PC-9 (cell line): ENCODE measurements at regions not wholly inside any gene's neighbourhood (a gene's known extent, or its start where the extent isn't known, plus 50 kb on each side); places are given as distances from the start of the nearest gene placed in this dataset.

Experiments used
- BruUV-seq: library from RNA; stranded (reverse); fragments of 400-500 nt; replicated peaks from 2 replicates; lab custom pipeline; 2021; lab: Mats Ljungman, UMichigan
- CTCF ChIA-PET: fragments of 300-600 bp; sonication (Branson Sonifier 250); formaldehyde crosslinking; loops from one replicate; lab custom pipeline; 2022; ENCODE audit warnings: antibody characterized with exemption; lab: Charles Lee
- POLR2A ChIA-PET: fragments of 300-600 bp; sonication (Branson Sonifier 250); formaldehyde crosslinking; loops from one replicate; lab custom pipeline; 2022; ENCODE audit warnings: antibody characterized with exemption; ENCODE audit not compliant: unreplicated experiment; lab: Charles Lee
- DNase-seq, 2 experiments: peaks; one replicate each; pipeline versions ENCODE4 v3.0.0 to v3.0.0-alpha.2; 2015 to 2022; ENCODE audit warnings: mixed read lengths in 1 of 2
- H2AFZ ChIP-seq: fragments of 200-600 bp; sonication (generic); 2 replicates; pipeline ENCODE4 v1.8.1; 2017; ENCODE audit warnings: antibody characterized with exemption
- H3F3A ChIP-seq: fragments of 200-600 bp; sonication (generic); 2 replicates; pipeline ENCODE4 v1.8.1; 2017; ENCODE audit warnings: antibody characterized with exemption, mild to moderate bottlenecking, low read depth; ENCODE audit not compliant: insufficient read depth
- H3K27ac ChIP-seq: fragments of 200-600 bp; sonication (generic); 2 replicates; pipeline ENCODE4 v1.6.1; 2016; ENCODE audit warnings: mixed run types
- H3K27me3 ChIP-seq: fragments of 200-600 bp; sonication (generic); 2 replicates; pipeline ENCODE4 v1.6.1; 2016; ENCODE audit warnings: low read depth, mixed run types; ENCODE audit not compliant: insufficient read depth
- H3K36me3 ChIP-seq: fragments of 200-600 bp; sonication (generic); 2 replicates; pipeline ENCODE4 v1.6.1; 2016; ENCODE audit warnings: low read depth, mixed run types
- H3K4me1 ChIP-seq: fragments of 200-600 bp; sonication (generic); replicated peaks from 2 replicates; pipeline ENCODE4 v1.6.1; 2016; ENCODE audit warnings: mixed run types; ENCODE audit not compliant: insufficient read depth
- H3K4me2 ChIP-seq: fragments of 200-600 bp; sonication (generic); 2 replicates; pipeline ENCODE4 v1.6.1; 2017; ENCODE audit warnings: mixed run types
- H3K4me3 ChIP-seq: fragments of 200-600 bp; sonication (generic); 2 replicates; pipeline ENCODE4 v1.6.1; 2016; ENCODE audit warnings: mixed run types
- H3K79me2 ChIP-seq: fragments of 200-600 bp; sonication (generic); 2 replicates; pipeline ENCODE4 v1.6.1; 2017; ENCODE audit warnings: low read depth, mixed run types
- H3K9me2 ChIP-seq: fragments of 200-600 bp; sonication (generic); 2 replicates; pipeline ENCODE4 v1.8.1; 2017; ENCODE audit warnings: mild to moderate bottlenecking; ENCODE audit not compliant: insufficient read depth
- H3K9me3 ChIP-seq: fragments of 200-600 bp; sonication (generic); 2 replicates; pipeline ENCODE4 v1.8.1; 2016; ENCODE audit warnings: low read depth; ENCODE audit not compliant: insufficient read depth
- H4K20me1 ChIP-seq: fragments of 200-600 bp; sonication (generic); 2 replicates; pipeline ENCODE4 v1.8.1; 2017; ENCODE audit not compliant: insufficient read depth
- EZH2 ChIP-seq: fragments of 200-600 bp; sonication (generic); IDR thresholded peaks from 2 replicates; pipeline ENCODE4 v1.8.0; 2017; ENCODE audit warnings: antibody characterized with exemption, low read depth
- intact Hi-C: fragments of 100-400 bp; cut with micrococcal nuclease; formaldehyde crosslinking; loops from one replicate; pipeline ENCODE4 v1.10.0; 2022; ENCODE audit not compliant: unreplicated experiment
- TF ChIP-seq, protein P1 (sequence below): fragments of 200-600 bp; sonication (generic); conservative IDR thresholded peaks from 2 replicates; pipeline ENCODE4 v1.6.1; 2017; ENCODE audit warnings: mixed run types, antibody characterized with exemption, mild to moderate bottlenecking, moderate library complexity

DNA sequence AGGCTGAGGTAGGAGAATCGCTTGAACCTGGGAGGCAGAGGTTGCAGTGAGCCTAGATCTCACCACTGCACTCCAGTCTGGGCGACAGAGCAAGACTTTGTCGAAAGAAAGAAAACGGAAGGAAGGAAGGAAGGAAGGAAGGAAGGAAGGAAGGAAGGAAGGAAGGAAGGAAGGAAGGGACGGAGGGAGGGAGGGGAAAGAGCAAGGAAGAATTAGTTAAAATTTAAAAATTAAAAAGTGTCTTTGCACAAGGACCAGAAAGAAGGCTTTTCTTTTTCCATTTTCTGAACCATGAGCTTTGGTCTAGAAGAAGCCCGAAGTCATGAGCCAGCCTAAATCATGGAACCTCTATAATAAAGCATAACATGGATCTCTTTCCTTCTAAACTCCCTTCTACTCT is 138.2 kb upstream of the DNAJC10 start:
- no TSS peak for BruUV-seq
- H3K4me1 ChIP-seq = no peaks in the 10 kb centered on the region
- no peak overlapping the region for H3K4me2 ChIP-seq
- POLR2A ChIA-PET = no interaction called here
- CTCF ChIA-PET = interaction anchor here (0.7 kb wide), 1 partner anchor 1006 kb away, joined by 8 read pairs; no protein-coding TSS in a partner anchor
- no peaks in the 10 kb centered on the region for H3K9me3 ChIP-seq
- TF ChIP-seq EZH2 = no peak
- TF ChIP-seq, protein P1, sequence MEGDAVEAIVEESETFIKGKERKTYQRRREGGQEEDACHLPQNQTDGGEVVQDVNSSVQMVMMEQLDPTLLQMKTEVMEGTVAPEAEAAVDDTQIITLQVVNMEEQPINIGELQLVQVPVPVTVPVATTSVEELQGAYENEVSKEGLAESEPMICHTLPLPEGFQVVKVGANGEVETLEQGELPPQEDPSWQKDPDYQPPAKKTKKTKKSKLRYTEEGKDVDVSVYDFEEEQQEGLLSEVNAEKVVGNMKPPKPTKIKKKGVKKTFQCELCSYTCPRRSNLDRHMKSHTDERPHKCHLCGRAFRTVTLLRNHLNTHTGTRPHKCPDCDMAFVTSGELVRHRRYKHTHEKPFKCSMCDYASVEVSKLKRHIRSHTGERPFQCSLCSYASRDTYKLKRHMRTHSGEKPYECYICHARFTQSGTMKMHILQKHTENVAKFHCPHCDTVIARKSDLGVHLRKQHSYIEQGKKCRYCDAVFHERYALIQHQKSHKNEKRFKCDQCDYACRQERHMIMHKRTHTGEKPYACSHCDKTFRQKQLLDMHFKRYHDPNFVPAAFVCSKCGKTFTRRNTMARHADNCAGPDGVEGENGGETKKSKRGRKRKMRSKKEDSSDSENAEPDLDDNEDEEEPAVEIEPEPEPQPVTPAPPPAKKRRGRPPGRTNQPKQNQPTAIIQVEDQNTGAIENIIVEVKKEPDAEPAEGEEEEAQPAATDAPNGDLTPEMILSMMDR = no peak
- no peaks in the 10 kb centered on the region for H4K20me1 ChIP-seq
- H3K9me2 ChIP-seq = no peaks in the 10 kb centered on the region; the same call in 1 of the 2 replicates
- H3F3A ChIP-seq = no peaks in the 10 kb centered on the region
- H3K79me2 ChIP-seq = no peaks in the 10 kb centered on the region
- H3K4me3 ChIP-seq = no peak overlapping the region
- no peak for DNase-seq
- H2AFZ ChIP-seq = no peak overlapping the region
- no peaks in the 10 kb centered on the region for H3K36me3 ChIP-seq
- no peak overlapping the region for H3K27ac ChIP-seq
- intact Hi-C loops = no loop called here
- no peaks in the 10 kb centered on the region for H3K27me3 ChIP-seq

DNA sequence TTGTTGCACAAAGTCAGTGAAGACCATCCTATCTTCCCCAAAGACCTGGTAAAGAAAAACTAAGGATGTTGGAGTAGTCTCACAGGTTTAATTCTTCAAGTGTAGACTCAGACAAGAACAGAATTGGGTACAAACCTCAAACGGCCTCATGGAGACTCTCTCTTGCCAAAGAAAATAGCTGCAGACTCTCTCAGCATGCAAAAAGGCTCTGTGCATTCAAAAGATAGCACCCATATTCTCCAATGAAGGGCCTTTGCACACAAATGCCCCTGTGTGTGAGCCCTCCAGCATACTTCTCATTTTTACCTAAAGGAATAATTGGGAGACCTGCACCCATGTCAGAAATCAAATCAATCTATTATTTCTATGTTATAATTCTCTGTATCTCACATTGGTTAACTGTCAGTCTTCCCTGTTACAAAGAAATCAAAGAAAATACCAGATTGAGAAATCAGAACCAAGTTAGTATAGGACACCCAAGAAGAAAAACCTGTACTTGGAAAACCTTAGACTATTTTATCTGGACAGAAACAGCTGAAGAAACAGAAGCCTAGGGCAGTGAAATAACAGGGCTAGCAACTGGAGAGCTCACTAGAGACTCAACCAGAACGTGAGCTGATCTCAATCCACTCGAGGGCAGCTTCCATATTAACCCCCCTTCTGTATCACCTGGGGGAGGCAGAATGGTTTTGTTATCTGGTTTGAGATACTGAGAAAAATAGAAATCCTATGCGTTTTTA is 134.7 kb upstream of the DNAJC10 start:
- Histone ChIP-seq H3F3A (no peaks in the 10 kb centered on the region), H2AFZ (no peak overlapping the region), H3K4me1 (no peaks in the 10 kb centered on the region), H3K9me2 (no peaks in the 10 kb centered on the region; the same call in 1 of the 2 replicates), H4K20me1 (no peaks in the 10 kb centered on the region), H3K27ac (no peak overlapping the region), H3K79me2 (no peaks in the 10 kb centered on the region), H3K4me3 (no peak overlapping the region), H3K9me3 (no peaks in the 10 kb centered on the region), H3K4me2 (no peak overlapping the region), H3K27me3 (no peaks in the 10 kb centered on the region), H3K36me3 (no peaks in the 10 kb centered on the region)
- TF ChIP-seq, protein P1 = no peak
- TF ChIP-seq EZH2 = no peak
- BruUV-seq = no TSS peak
- ChIA-PET CTCF (no interaction called here), POLR2A (interaction anchor here (0.7 kb wide), 1 partner anchor 44 kb away, joined by 3 read pairs; no protein-coding TSS in a partner anchor)
- no peak for DNase-seq
- intact Hi-C loops = no loop called here

DNA sequence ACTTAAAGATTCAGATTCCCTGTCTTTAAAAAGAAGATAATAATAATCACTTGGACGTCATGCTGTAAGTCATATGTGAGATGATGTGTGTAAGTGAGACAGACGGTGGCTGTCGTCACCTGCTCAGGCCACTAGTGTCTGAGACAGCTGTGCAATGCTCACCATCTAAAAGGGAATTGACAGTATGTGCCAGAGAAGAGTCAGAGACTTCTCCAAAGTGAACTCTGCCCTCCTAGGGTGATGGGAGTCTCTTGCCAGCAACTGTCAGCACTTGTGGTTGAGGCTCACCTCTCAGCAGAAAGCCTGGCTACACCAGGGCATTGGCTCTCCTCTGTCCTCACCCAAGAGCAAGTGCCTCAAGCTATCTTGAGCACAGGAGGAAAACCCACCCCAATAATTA is 131.6 kb upstream of the DNAJC10 start:
- POLR2A ChIA-PET = no interaction called here
- Histone ChIP-seq H3K79me2 (no peaks in the 10 kb centered on the region), H3K9me2 (no peaks in the 10 kb centered on the region), H2AFZ (no peak overlapping the region), H3K9me3 (no peaks in the 10 kb centered on the region), H3F3A (no peaks in the 10 kb centered on the region), H4K20me1 (no peaks in the 10 kb centered on the region), H3K27ac (no peak overlapping the region), H3K4me2 (no peak overlapping the region), H3K4me1 (no peaks in the 10 kb centered on the region), H3K36me3 (no peaks in the 10 kb centered on the region), H3K4me3 (no peak overlapping the region), H3K27me3 (no peaks in the 10 kb centered on the region)
- BruUV-seq = no TSS peak
- TF ChIP-seq, protein P1 = no peak
- no peak for TF ChIP-seq EZH2
- intact Hi-C loops = no loop called here
- CTCF ChIA-PET = no interaction called here
- no peak for DNase-seq
